Left renal pelvis (tissue), 4 donors: ENCODE measurements at regions not wholly inside any gene's neighbourhood (a gene's known extent, or its start where the extent isn't known, plus 50 kb on each side); places are given as distances from the start of the nearest gene placed in this dataset.
"Not testable (repeated sequence)": the region's sequence is repeated elsewhere in the genome, so short reads cannot be mapped to it uniquely, and the experiment has no call there.

Experiments
- DNase-seq, 4 donors: peaks; one replicate each; pipeline ENCODE4 v3.0.0-alpha.2; 2013; ENCODE audit warnings: low read depth in 4 of 4, low spot score in 3 of 4

- DNase-seq: not testable (repeated sequence)
These were observed 83.1 kb upstream of the CD82 start for GRCh38 chr11:44482338-44482737.

GRCh38 chr11:44483919-44484610, 81.4 kb upstream of the CD82 start:
- DNase-seq: no peak

- no peak for DNase-seq
These were observed 77.1 kb upstream of the CD82 start for GRCh38 chr11:44488165-44488965.

DNA sequence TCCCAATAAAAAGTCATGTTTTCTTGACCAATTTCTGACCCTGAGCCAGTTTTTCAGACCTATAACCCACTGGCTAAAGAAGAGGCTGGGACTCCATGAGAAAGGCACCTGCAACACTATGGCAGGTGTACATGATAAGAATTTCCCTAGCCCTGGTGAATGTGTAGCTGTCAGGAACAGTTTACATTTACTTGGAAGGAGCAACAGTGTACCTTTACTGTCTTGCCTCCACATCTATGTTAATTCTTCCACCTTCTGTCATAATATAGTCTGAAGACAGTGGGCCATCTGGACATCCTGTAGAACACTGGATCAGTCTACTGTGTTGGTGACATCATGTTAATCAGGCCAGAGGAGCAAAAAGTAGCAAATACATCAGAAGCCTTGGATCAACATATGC, 72.1 kb upstream of the CD82 start:
- DNase-seq: no peak

- no peak for DNase-seq
These were observed 71.5 kb upstream of the CD82 start for GRCh38 chr11:44493930-44494329.

DNA sequence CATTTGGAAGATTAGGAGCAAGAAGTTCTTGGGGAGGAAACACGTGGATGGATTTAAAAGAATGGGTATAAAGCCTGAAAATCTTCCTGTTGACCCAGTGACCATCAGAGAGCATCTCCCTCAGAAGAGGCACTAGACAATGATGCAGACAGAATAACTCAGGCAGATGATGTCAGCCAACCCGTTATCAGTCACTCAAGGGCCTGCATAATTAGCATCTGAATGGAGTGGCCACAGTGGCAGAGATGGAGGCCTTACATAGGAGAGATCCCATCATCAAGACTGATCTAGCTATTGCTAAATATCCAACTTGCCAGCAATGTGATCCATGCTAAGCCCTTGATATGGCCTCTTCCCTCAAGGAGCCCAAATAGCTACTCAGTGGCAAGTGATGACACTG, 70.7 kb upstream of the CD82 start:
- no peak for DNase-seq

- no peak for DNase-seq
These were observed 69.1 kb upstream of the CD82 start for GRCh38 chr11:44496391-44496790.

- peak; percentile 58 to 69 (median 64) for DNase-seq
These were observed 67.2 kb upstream of the CD82 start for GRCh38 chr11:44498089-44498871.

GRCh38 chr11:44502506-44502905, 63.0 kb upstream of the CD82 start:
- DNase-seq: no peak

- DNase-seq: no peak
These were observed 59.8 kb upstream of the CD82 start for GRCh38 chr11:44505581-44506054.

DNA sequence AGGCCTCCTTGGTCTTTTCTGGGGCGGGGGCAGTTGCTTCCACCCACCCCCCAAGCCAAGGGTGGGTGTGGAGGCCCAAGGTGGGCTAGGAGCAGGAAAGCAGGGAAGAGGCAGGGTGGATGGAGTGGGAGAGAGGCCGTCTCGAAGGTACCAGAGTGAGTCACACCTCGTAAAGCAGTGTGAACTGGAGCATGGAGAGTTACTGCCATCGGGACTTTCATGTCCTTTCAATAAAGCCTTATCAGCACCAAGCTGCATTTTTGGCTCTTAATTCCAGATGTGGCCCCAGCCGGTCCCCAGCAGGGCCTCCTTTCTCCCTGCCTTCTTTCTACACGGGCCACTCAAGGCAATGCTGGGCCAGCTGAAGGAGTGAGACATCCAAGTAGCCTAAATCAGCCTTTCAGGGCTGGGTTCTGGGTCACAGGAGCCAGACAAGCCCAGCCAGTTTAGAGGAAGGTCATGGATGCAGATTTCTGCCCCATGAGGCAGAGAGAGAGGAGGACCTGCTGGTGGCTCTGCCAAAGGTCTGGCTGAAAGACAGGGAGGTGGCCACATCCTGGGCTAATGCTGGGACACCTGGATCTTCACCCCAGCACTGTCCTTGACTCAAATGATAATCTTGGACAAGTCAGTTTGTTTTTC, 59.0 kb upstream of the CD82 start:
- no peak for DNase-seq

GRCh38 chr11:44507491-44507890, 58.0 kb upstream of the CD82 start:
- DNase-seq: no peak

DNA sequence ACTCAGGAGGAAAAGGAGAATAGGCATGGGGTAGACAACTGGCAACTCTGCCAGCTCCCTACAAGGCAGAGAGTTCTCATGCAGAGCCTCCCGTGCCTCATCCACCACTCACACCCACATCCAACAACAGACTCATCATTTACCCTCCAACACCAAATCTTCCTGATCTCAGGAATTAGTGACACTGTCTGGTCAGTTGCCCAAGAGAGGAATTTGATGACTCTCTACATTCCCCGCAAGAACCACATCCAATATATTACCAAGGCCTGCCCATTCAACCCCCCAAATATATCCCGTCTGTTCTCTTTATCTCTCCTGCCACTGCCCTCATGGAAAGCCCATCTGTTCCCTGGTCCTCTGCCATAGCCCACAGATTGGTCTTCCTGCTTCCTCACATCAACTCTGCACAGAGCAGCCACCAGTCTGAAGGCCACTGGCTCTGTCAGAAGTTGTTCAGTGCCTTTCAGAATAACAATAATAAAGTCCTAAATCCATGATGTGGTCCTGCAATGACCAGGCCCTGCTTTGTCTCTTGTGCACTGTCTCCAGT, 57.5 kb upstream of the CD82 start:
- no peak for DNase-seq

GRCh38 chr11:44509296-44509695, 56.2 kb upstream of the CD82 start:
- no peak for DNase-seq

DNA sequence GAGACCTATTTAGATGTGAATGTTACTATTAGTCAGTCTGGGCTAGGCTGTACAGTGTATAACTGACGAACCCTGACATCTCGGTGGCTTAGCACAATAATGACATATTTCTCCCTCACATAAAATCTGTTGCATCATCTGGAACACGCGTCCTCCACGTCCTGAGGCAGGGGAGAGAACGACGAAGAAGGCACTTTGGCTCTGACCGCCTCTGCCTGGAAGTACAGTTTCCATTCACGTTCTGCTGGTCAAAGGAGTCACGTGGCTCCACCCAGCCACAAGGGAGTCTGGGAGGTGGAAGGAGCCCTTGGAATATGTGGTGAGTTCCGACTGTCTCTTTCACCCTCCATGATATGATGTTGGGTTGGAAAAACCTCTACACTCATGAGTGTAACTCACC, 55.1 kb upstream of the CD82 start:
- DNase-seq: no peak

DNA sequence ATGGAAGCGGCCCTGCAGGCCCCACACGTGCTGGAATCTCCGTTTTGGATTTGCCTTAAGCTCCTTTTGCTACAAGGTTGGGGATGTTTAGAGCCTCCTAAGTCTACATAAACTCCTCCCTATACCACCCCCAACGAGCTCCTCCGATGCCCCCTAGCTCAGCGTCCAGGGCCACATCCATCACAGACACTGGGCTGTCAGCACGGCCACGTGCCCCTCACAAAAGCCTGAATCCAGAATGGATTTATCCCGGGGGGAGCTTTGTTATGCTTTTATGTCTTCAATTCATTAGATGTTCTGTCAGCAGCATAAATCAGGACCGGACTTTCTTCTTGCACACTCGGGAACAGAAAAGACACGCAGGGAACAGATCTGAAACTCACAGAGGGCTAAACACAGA, 52.6 kb upstream of the CD82 start:
- no peak for DNase-seq

DNA sequence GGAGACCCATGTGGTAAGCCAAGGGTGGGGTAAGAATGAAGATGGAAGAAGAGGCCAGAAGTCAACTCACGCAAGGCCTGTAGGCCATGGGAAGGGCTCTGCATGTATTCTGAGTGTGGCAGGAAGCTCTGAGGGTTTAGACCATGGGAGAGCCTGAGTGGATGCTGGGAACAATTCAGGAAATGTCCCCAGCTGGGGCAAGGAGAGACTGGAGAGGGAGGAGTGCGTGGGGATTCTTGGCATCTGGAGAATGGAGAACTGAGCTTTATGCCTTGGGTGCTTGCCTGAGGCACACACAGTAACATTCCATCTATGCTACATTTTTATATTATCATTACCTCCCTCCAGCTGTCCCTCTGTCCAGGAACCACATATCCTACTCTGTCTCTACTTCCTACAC, 50.4 kb upstream of the CD82 start:
- DNase-seq: no peak
